HG02642 (cell line): ENCODE measurements at regions not wholly inside any gene's neighbourhood (a gene's known extent, or its start where the extent isn't known, plus 50 kb on each side); places are given as distances from the start of the nearest gene placed in this dataset.

Experiments
- ATAC-seq: cut with Tn5 transposase; IDR thresholded peaks from one replicate; pipeline ENCODE4 v1.9.1; 2021; ENCODE audit warnings: mild to moderate bottlenecking; ENCODE audit not compliant: unreplicated experiment, poor library complexity

DNA sequence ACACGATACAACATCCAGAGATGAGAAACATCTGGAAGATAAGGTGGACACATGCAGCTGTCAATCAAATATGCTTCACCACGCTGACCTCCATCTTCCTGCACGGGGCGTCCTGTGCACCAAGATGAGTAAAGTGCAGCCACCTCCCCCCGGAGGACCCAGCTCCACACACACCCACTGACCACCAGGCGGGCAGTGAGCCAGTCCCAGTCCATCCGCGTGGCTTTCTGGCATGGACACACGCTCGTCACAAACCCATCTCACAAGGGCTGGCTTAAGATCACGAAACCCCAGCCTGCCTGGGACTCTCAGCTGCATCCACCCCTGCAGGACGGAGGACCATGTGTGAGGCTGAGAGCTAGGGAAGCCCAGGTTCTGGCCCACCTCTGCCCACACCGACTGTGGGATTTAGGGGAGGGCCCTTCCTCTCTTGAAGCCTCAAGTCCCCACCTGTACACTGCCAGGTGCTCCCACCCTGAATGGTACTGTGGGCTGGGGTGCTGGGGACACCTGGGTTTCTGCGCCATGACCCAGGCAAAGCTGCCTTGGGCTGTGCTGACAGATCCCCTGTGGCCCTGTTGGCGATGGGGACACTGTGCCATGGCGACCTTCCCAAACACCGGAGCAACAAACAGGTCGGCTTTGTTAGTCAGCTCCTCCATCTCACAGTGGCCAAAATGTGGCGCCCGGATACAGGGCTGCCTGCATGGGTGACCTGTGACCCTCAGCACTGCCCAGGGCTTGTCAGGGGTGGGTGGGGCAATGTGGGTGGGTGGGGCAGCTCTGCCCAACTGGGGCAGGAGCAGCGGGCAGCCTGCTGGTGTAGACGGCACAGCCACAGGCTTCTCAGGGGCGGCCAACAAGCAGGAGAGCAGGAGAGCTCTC is 629.0 kb downstream of the TBC1D22A start:
- ATAC-seq = no peak

DNA sequence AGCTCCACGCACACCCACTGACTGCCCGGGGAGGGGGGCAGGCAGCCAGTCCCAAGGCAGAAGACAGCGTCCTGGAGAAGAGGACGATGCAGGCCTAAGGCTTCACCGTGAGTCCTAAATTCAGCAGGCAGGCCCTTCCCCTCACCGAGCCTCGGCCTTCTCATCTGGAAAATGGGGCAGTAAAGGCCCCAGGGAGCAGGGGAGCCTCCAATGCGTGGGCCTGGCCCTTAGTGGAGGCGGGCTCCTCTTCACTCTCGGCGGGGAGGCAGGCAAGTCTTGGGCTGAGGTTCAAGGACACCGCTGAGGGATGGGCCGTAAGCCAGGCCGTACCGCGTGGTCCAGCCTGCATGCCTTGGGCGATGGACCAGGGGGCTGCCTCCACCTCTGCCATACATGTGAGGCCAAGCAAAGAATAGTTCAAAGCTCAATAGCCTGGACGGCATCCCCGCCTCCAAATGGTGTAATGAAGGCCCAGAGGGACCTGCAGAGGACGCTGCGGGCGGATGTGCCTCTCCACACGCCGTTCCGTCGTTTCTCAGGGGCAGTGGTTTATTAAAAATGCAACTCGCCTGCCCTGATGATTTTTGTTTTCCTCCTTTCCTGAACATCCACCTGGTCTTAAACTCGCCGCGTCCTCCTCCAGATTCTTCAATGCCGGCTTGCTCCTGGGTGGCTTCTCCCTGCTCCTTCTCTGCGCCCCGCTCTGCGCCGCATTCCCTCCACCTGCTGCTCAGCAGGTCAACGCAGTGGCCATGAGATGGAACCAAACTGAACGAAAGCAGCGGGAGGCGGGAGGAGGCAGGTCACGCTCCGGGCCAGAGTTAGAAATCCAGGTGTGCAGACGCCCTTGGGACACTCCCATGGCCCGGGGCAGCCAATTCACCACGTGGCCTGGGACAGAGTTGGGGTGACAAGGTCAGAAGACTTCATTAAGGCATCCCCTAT is 627.8 kb downstream of the TBC1D22A start:
- ATAC-seq = no peak

GRCh38 chr22:47389201-47389600 is 626.8 kb downstream of the TBC1D22A start:
- no peak for ATAC-seq

DNA sequence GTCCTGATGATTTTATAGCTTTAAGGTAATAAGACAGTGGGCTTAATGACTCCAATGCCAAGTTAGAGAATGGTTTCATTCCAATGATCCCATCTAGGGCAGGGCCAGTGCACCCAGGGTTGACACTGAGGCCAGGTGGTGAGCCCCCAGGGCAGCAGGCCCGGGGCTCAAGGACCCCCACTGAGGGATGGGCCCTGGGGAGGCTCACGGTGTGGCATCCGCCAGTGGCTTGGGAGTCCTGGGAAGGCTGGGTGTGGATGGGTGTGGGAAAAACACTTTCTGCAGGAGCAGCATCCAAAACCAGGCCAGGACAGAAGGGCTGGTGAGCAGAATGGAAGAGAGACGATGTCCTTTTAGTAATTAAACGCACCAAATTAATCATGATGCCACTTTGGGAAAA is 626.3 kb downstream of the TBC1D22A start:
- ATAC-seq = no peak

DNA sequence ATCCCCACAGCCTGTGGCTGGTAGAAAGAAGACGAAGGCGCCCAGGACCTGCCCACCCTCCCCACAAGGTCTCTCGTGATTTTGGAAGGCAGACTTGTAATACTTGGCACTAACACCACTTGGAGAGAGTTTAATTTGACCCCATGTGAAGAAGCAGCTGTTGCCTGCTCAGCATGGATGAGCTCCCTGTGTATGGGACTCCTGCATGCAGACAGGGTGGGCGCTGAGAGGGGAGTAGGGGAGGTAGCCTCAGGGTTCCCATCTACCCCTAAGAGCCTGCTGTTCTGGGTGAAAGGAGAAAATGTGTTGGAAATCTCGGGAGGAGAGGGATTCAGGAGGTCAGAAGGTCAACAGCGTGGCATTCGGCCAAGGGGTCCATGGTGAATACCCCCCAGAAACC is 625.9 kb downstream of the TBC1D22A start:
- no peak for ATAC-seq

- ATAC-seq = no peak
These were observed 624.5 kb downstream of the TBC1D22A start for GRCh38 chr22:47386812-47387510.

DNA sequence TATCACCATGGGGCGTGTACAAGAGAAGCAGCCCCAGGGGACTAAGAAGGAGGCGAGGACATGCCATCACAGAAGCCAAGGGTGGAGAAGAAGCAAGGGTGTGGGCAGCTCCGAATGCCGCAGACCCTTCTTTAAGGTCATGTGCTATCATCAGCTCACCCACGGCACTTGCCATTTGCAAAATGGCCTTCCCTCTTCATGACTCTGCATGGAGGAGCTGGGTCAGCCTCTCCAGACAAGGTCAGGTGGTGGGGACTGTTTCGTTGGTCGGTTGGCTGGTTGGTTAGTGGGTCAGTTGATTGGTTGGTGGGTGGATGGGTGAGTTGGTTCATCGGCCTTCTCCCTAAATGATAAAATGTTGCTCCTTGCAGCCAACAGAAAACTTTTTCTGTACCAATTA is 622.5 kb downstream of the TBC1D22A start:
- ATAC-seq = no peak

GRCh38 chr22:47382164-47382890 is 619.9 kb downstream of the TBC1D22A start:
- ATAC-seq = no peak

DNA sequence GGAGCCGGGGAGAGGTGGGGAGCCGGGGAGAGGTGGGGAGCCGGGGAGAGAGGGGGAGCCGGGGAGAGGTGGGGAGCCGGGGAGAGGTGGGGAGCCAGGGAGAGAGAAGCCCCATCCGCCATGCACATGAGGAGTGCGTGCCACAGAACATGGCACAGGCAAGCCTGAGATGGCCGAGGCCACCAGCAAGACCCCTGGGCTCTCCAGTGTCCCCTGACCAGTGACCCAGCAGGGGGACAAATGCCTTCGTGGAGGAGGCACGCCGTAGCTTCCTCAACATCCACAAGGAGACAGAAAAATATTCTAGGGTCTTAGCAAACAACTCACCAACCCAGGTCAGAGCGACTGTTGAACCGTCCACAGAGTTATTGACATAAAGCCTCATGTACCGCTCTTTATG is 618.8 kb downstream of the TBC1D22A start:
- no peak for ATAC-seq

DNA sequence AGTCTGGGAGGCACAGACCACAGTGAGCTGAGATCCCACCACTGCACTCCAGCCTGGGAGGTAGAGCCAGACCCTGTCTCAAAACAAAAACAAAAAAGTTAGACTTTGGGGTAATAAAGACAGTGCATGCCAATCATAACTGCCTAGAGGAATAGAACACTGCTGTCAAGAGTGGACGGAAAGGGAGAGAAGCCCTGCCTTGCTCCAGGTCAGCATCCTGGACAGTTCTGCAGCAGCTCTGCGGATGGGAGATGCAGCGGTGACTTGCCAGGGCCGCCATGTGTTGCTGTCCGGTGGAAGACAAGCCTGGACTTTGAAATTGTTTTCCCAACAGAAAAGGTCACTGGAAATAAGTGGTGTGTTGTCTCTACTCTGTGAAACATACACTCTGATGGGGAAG is 618.2 kb downstream of the TBC1D22A start:
- no peak for ATAC-seq

DNA sequence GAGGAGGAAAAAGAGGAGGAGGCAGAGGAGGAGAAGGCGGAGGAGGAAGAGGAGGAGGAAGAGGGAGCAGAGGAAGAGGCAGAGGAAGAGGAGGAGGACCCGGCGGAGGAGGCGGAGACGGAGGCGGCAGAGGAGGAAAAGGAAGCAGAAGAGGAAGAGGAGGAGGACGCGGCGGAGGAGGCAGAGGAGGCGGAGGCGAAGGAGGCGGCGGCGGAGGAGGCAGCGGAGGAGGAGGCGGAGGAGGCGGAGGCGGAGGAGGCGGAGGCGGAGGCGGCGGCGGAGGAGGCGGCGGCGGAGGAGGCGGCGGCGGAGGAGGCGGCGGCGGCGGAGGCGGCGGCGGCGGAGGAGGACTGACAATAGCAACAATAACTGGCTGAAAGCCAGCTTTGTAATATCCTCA is 616.6 kb downstream of the TBC1D22A start:
- no peak for ATAC-seq

- no peak for ATAC-seq
These were observed 615.6 kb downstream of the TBC1D22A start for GRCh38 chr22:47377926-47378560.

- no peak for ATAC-seq
These were observed 614.6 kb downstream of the TBC1D22A start for GRCh38 chr22:47376901-47377505.

DNA sequence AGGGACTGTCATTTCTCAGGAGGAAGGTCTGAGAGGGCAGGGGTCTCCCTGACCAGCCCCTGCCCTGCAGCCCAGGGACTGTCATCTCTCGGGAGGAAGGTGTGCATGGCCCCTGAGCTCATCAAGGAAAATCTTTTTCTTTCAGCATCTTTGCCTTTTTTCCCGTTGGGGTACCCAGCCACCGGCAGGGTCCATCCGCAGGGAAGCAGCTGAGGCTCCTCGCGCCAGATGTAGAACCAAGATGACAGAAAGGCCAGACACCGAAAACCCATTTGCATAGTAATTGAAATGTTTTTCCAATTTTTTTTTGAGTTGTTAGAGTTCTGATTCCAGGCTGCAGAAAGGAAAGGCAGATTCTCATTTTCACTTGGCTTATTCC is 613.9 kb downstream of the TBC1D22A start:
- ATAC-seq = no peak

DNA sequence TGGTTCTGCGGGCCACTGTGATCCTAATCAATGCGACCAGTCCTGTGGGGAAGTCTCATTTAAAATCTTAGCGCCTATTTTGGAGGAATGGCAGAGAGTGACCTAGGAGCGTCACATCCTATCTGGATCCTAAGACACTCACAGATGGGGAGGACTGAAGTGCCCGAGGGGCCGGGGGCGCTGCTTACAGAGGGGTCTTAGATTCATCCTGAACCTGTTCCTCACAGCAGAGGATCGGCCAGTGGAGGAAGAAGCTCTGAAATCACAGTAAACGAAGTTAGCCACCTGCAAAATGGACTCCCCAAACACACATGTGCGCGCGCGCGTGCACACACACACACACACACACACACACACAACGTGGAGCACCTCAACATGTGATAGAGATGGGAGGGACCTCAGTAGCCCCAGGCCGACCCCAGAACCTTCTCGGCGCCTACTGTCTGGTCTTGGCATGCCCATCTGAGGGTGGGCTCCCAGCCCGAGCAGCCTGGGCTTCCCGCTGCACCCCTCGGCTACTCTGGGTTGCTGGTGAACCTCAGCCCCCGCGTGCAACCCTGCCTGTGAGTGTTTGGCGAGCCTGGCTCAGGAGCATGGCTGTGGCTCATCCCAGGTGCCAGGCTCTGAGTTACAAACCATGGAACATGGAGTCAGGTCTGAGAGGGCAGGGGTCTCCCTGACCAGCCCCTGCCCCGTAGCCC is 613.3 kb downstream of the TBC1D22A start:
- no peak for ATAC-seq

GRCh38 chr22:47374901-47375575 is 612.6 kb downstream of the TBC1D22A start:
- ATAC-seq = no peak

- ATAC-seq = no peak
These were observed 611.9 kb downstream of the TBC1D22A start for GRCh38 chr22:47374273-47374771.
